ENCODE measurements at regions not wholly inside any gene's neighbourhood (a gene's known extent, or its start where the extent isn't known, plus 50 kb on each side); places are given as distances from the start of the nearest gene placed in this dataset.
"Not testable (repeated sequence)": the region's sequence is repeated elsewhere in the genome, so short reads cannot be mapped to it uniquely, and the experiment has no call there.

DNA sequence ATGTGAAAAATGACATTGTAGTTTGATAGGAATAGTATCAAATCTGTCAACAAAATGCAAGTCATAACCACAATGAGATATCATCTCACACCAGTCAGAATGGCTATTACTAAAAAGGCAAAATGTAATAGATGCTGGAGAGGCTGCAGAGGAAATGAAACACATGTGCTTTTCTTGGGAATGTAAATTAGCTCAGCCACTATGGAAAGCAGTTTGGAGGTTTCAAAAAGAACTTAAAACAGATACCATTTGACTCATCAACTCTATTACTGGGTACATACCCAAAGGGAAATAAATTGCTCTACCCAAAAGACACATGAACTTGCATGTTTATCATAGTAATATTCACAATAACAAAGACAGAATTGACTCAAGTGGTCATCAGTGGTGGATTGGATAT lies 572.6 kb downstream of the TRIB2 start:
- Mint-ChIP-seq H3K9me3 (no peaks in the 10 kb centered on the region), H3K4me3 (no peak overlapping the region), H3K27ac (no peak overlapping the region), H3K27me3 (no peaks in the 10 kb centered on the region), H3K36me3 (ENCODE audit: low read depth) (no peaks in the 10 kb centered on the region), H3K4me1 (ENCODE audit: low read depth) (no peaks in the 10 kb centered on the region)

DNA sequence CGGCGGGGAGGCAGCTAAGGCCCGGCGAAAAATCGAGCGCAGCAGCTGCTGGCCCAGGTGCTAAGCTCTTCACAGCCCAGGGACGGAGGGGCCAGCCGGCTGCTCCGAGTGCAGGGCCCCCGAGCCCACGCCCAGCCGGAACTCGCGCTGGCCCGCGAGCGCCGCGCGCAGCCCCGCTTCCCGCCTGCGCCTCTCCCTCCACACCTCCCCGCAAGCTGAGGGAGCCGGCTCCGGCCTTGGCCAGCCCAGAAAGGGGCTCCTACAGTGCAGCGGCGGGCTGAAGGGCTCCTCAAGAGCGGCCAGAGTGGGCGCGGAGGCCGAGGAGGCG lies 591.7 kb downstream of the TRIB2 start:
- H3K4me3 Mint-ChIP-seq; H3K4me1 Mint-ChIP-seq (ENCODE audit: low read depth); H3K9me3 Mint-ChIP-seq; H3K36me3 Mint-ChIP-seq (ENCODE audit: low read depth); H3K27ac Mint-ChIP-seq; H3K27me3 Mint-ChIP-seq: not testable (repeated sequence)

DNA sequence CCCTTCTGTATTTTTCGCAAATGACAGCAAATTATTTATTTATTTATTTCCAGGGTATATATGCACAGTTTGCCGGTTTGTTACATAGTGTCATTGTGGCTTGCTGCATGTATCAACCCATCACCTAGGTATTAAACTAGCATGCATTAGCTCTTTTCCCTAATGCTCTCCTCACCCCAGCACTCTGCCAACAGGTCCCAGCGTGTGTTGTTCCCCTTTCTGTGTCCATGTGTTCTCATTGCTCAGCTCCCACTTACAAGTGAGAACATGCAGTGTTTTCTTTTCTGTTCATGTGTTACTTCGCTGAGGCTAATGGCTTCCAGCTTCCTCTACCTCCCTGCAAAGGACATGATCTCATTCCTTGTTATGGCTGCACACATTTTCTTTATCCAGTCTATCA lies 592.3 kb downstream of the TRIB2 start:
- no peaks in the 10 kb centered on the region for H3K4me1 Mint-ChIP-seq (ENCODE audit: low read depth)
- H3K27me3 Mint-ChIP-seq = no peaks in the 10 kb centered on the region
- H3K27ac Mint-ChIP-seq = no peak overlapping the region
- no peaks in the 10 kb centered on the region for H3K36me3 Mint-ChIP-seq (ENCODE audit: low read depth)
- no peak overlapping the region for H3K4me3 Mint-ChIP-seq
- peaks cover 12% of the 10 kb centered on the region for H3K9me3 Mint-ChIP-seq

DNA sequence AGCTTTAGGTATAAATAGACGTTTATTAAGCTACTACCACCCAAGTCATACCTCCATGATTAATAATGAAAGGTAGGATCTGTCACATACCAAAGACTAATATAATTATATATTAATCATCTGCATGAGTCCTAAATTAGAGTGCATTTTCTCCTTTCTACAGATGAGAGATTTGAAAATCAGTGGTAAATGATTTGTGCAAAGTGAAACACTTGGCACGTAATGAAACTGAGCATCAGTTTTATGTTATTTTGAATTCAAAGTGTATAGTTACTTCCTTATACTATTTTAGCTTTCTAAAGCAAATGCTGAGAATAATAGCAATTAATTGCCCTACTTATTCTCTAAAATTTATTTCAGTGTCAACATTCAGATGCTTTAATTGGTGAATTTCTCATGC lies 615.3 kb downstream of the TRIB2 start:
- no peaks in the 10 kb centered on the region for H3K4me1 Mint-ChIP-seq (ENCODE audit: low read depth)
- no peaks in the 10 kb centered on the region for H3K36me3 Mint-ChIP-seq (ENCODE audit: low read depth)
- no peak overlapping the region for H3K4me3 Mint-ChIP-seq
- H3K9me3 Mint-ChIP-seq = peaks cover 8% of the 10 kb centered on the region
- H3K27me3 Mint-ChIP-seq = no peaks in the 10 kb centered on the region
- no peak overlapping the region for H3K27ac Mint-ChIP-seq

DNA sequence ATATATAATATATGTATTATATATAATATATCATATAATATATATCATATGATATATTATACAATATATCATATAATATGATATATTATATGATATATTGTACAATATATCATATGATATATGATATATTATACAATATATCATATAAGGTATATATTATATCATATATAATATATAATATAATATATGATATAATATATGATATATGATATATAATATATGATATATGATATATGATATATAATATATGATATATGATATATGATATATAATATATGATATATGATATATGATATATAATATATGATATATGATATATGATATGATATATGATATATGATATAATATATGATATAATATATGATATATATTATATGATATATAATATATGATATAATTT lies 617.3 kb downstream of the TRIB2 start:
- H3K9me3 Mint-ChIP-seq = peaks cover 19% of the 10 kb centered on the region
- H3K4me1 Mint-ChIP-seq (ENCODE audit: low read depth); H3K4me3 Mint-ChIP-seq; H3K27ac Mint-ChIP-seq; H3K36me3 Mint-ChIP-seq (ENCODE audit: low read depth); H3K27me3 Mint-ChIP-seq: not testable (repeated sequence)

DNA sequence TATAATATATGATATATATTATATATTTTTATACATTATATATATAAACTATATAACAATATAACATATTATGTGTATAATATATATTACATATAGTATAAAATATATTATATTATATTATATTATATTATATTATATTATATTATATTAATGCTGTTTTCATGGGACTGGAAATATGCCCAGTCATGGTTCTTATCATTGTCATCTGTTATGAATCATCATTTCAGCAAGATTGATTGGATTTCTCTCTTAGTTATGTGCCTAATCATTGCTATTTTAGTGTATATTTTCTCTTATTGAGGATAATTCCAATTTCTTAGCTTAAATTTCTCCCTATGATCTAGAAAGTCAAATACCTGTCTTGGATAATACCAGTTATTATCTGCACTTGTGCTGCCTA lies 617.8 kb downstream of the TRIB2 start:
- Mint-ChIP-seq H3K27me3 (no peaks in the 10 kb centered on the region), H3K9me3 (peaks cover 22% of the 10 kb centered on the region), H3K36me3 (ENCODE audit: low read depth) (no peaks in the 10 kb centered on the region), H3K4me1 (ENCODE audit: low read depth) (no peaks in the 10 kb centered on the region), H3K4me3 (no peak overlapping the region), H3K27ac (no peak overlapping the region)

DNA sequence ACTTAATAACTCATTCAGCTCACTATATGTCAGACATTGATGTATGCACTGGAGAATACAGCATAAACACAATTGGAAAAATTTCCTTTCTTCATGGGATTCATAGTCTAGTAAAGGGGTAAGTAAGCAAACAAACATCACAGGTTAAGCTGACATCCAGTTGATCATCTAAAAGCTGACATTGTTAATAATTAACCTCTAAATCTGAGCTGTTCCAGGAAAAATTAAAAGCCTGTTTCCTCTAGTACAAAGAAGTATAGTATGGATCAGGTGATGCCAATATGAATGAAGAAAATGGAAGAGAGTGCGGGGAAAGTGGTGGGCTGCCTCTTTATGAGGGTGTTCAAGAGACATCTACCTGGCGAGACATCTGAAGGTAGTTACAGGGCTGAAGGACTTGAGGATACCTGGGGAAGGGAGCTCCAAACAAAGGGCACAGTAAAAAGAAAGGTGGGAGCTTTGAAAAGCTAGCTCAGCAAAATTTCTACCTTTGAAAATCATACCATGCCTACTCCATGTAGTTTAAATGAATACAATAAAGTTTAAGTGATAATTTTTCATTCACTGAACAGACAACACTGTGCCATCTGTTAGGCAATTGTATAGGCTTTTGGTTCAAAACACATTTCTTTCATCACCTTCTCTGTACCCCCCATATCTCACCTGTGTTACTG lies 619.3 kb downstream of the TRIB2 start:
- H3K27me3 Mint-ChIP-seq = no peaks in the 10 kb centered on the region
- no peaks in the 10 kb centered on the region for H3K36me3 Mint-ChIP-seq (ENCODE audit: low read depth)

DNA sequence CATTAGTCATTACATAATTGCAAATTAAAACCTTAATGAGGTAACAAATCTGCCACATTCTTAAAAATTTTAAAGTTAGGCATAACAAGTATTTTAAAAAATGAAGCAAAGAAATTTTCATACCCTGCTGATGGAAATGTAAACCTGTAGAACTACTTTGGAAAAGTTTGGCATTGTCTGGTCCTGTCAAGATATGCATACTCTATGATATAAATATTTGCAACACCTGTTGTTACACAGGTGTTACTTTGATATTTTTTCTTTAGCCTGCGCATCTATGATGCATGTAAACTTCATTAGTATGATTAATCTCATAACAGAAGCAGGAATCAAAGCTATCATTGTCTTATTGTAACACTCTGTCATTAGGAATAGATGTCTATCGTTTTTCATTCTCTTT lies 634.3 kb downstream of the TRIB2 start:
- Mint-ChIP-seq H3K27ac (no peak overlapping the region), H3K9me3 (no peaks in the 10 kb centered on the region)

More for the DNA sequence above, 619.3 kb downstream of the TRIB2 start:
- Mint-ChIP-seq H3K9me3 (peaks cover 22% of the 10 kb centered on the region), H3K4me1 (ENCODE audit: low read depth) (no peaks in the 10 kb centered on the region), H3K4me3 (no peak overlapping the region), H3K27ac (no peak overlapping the region)

DNA sequence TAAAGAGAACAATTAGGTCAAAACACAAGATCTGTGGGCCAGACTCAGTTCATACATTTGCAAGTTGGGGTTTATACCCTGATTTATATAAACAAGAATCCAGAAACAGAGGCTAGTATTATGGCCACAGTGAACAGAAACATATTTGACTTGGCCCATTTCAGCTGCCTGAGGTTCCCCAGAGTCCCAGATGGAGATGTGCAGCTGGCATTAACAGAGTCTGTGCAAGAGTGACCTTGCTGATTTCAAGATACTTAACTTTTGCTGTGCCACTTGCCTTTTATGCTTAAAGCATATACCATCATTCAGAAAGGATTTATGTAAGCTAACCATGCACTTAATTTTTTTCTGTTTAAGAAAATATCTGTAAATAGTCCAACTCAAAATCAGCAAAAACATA lies 636.3 kb downstream of the TRIB2 start:
- no peak overlapping the region for H3K27ac Mint-ChIP-seq

More for the DNA sequence above, 634.3 kb downstream of the TRIB2 start:
- H3K27me3 Mint-ChIP-seq = no peaks in the 10 kb centered on the region
- H3K4me3 Mint-ChIP-seq = no peak overlapping the region
- no peaks in the 10 kb centered on the region for H3K36me3 Mint-ChIP-seq (ENCODE audit: low read depth)
- H3K4me1 Mint-ChIP-seq (ENCODE audit: low read depth) = no peaks in the 10 kb centered on the region

DNA sequence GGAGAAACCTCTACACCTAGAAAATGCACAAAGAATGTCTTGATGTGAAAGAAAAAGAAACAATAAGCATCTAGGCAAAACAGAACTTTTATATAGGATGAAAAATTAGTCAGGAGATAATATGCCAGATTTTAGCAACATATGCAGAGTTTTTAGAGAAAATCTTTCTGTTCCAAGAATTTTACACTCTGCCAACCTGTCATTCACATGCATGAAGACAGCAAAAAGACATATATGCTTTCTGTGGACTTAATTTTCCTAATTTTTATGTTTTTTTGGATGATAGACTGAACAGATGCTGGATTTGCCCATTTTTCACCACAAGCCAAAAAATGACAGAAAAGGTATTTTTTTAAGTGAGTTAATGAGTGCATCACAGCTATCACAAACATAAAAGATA lies 637.3 kb downstream of the TRIB2 start:
- Mint-ChIP-seq H3K9me3 (peaks cover 7% of the 10 kb centered on the region), H3K4me3 (no peak overlapping the region), H3K36me3 (ENCODE audit: low read depth) (no peaks in the 10 kb centered on the region), H3K4me1 (ENCODE audit: low read depth) (no peaks in the 10 kb centered on the region), H3K27me3 (no peaks in the 10 kb centered on the region), H3K27ac (no peak overlapping the region)

More for the DNA sequence above, 636.3 kb downstream of the TRIB2 start:
- no peaks in the 10 kb centered on the region for H3K36me3 Mint-ChIP-seq (ENCODE audit: low read depth)
- no peaks in the 10 kb centered on the region for H3K4me1 Mint-ChIP-seq (ENCODE audit: low read depth)
- H3K9me3 Mint-ChIP-seq = peaks cover 3% of the 10 kb centered on the region
- no peaks in the 10 kb centered on the region for H3K27me3 Mint-ChIP-seq
- H3K4me3 Mint-ChIP-seq = no peak overlapping the region

DNA sequence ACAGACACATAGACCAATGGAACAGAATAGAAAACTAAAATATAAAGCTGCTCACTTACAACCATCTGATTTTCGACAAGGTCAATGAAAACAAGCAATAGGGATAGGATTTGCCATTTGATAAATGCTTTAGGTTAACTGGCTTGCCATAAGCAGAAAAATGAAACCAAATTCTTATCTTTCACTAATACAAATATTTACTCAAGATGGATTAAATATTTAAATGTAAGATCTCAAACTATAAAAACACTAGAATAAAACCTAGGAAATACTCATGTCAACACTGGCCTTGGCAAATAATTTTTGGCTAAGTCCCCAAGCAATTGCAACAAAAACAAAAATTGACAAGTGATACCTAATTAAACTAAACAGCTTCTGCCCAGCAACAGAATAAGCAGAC lies 665.2 kb downstream of the TRIB2 start:
- not testable (repeated sequence) for H3K4me3 Mint-ChIP-seq; H3K4me1 Mint-ChIP-seq (ENCODE audit: low read depth); H3K27ac Mint-ChIP-seq; H3K36me3 Mint-ChIP-seq (ENCODE audit: low read depth); H3K9me3 Mint-ChIP-seq; H3K27me3 Mint-ChIP-seq

DNA sequence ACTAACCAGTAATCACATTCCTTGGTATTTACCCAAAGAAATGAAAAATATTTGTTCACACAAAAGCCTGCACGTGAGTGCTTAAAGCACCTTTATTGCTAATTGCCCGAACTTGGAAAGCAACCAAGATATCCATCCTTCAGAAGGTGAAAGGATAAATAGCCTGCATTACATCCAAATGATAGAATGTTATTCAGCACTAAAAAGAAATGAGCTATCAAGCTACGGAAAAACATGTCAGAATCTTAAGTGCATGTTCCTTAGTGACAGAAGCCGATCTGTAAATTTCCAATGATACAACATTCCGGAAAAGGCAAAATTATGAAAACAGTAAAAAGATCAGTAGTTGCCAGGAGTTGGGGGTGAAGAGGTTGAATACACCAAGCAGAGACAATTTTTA lies 672.4 kb downstream of the TRIB2 start:
- H3K27ac Mint-ChIP-seq; H3K36me3 Mint-ChIP-seq (ENCODE audit: low read depth); H3K4me3 Mint-ChIP-seq; H3K9me3 Mint-ChIP-seq; H3K4me1 Mint-ChIP-seq (ENCODE audit: low read depth); H3K27me3 Mint-ChIP-seq: not testable (repeated sequence)

DNA sequence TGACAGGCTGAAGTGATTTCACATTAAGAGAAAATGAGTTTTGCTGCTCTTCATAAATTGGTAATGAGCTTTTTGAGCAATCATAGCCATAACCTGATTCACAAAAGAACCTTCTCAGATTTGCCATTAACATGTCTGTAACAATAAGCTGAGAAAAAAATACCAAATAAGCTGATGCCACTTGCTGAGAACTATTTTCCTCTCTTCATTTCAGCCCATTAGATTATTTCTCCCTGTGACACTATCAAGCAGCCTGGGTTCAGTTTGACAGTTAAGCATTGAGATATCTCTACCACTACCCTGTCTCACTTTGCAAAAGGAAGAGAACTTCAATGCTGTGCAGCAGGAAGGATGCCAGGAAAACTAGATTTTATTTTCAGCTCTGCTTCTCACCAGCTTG lies 673.9 kb downstream of the TRIB2 start:
- Mint-ChIP-seq H3K9me3 (peaks cover 6% of the 10 kb centered on the region), H3K36me3 (ENCODE audit: low read depth) (no peaks in the 10 kb centered on the region), H3K27me3 (no peaks in the 10 kb centered on the region), H3K4me1 (ENCODE audit: low read depth) (no peaks in the 10 kb centered on the region), H3K4me3 (no peak overlapping the region), H3K27ac (no peak overlapping the region)

DNA sequence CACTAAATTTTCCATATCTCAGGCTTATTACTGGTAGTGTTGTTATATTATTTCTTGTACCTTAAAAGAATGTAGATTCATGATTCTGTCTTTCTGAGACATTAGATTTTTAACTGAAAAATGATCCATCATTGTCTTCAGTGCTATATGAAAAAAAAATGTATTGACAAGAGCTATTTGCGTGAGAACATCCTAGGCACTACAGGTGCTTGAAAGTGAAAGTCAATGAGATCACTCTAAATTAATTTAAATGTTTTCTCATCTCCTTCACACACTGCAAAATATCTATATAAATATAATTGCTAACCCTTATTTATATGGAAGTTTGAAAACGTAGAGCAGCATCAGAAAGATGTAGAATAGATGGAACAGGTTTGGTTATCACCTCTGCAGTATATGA lies 684.6 kb downstream of the TRIB2 start:
- H3K9me3 Mint-ChIP-seq = peaks cover 9% of the 10 kb centered on the region
- no peaks in the 10 kb centered on the region for H3K36me3 Mint-ChIP-seq (ENCODE audit: low read depth)
- H3K27ac Mint-ChIP-seq = no peak overlapping the region
- no peaks in the 10 kb centered on the region for H3K27me3 Mint-ChIP-seq
- H3K4me3 Mint-ChIP-seq = no peak overlapping the region
- no peaks in the 10 kb centered on the region for H3K4me1 Mint-ChIP-seq (ENCODE audit: low read depth)

DNA sequence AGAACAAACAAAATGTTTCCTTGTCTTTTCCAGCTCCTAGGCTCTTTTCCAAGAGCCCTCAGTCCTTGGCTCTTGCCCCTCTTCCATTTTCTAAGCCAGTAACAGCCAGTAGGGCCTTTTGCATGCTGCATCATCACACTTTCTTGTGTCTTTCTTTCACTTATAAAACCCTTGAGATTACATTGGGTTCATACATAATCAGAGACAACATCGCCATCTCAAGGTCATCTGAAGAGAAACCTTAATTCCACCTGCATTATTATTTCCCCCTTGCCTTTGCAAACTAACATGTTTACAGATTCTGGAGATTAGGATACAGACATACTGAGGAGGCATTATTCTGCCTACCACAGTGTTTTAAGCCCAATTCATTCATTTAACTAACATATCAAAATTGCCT lies 697.3 kb downstream of the TRIB2 start:
- Mint-ChIP-seq H3K36me3 (ENCODE audit: low read depth) (no peaks in the 10 kb centered on the region), H3K27me3 (no peaks in the 10 kb centered on the region), H3K27ac (no peak overlapping the region), H3K4me1 (ENCODE audit: low read depth) (no peaks in the 10 kb centered on the region), H3K9me3 (peaks cover 33% of the 10 kb centered on the region), H3K4me3 (no peak overlapping the region)

DNA sequence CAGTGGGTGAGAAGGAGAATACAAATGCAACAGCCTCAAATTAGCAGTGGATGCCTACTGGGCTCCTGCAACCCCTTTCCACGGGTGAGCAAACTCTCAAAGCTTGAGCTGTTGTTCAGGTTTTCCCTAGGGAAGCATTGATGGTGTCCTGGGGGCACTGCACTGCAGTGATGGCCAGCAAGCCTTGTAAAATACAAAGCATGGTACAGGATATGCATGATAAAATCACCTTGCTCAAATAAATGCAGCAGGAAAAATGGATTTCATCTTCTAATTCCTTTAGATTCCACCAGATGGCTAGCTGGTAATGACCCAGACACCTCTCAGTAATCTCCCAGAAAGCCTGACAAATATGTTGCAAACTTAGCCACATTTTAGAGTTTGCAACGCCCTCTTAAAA lies 698.2 kb downstream of the TRIB2 start:
- H3K36me3 Mint-ChIP-seq (ENCODE audit: low read depth) = no peaks in the 10 kb centered on the region

More for the DNA sequence above, 698.2 kb downstream of the TRIB2 start:
- H3K27ac Mint-ChIP-seq = no peak overlapping the region
- H3K4me1 Mint-ChIP-seq (ENCODE audit: low read depth) = no peaks in the 10 kb centered on the region
- H3K9me3 Mint-ChIP-seq = peaks cover 33% of the 10 kb centered on the region
- no peaks in the 10 kb centered on the region for H3K27me3 Mint-ChIP-seq
- H3K4me3 Mint-ChIP-seq = no peak overlapping the region

Measured in stimulated activated naive CD8-positive, alpha-beta T cell treated with anti-CD3 and anti-CD28 coated beads, Interleukin-15, Interleukin-2, amounts not matched to agents 100 ng/mL and 50 ng/mL, for 24 hours (primary cell).